Stimulated activated CD4-positive, alpha-beta T cell treated with anti-CD3 and anti-CD28 coated beads, Interleukin-15, amount 100 ng/mL, for 48 hours (primary cell): ENCODE measurements at regions not wholly inside any gene's neighbourhood (a gene's known extent, or its start where the extent isn't known, plus 50 kb on each side); places are given as distances from the start of the nearest gene placed in this dataset.

Experiments
- DNase-seq, 2 donors: peaks; one replicate each; pipeline ENCODE4 v3.0.0-alpha.2; 2020; ENCODE audit warnings: low read depth in 2 of 2

DNA sequence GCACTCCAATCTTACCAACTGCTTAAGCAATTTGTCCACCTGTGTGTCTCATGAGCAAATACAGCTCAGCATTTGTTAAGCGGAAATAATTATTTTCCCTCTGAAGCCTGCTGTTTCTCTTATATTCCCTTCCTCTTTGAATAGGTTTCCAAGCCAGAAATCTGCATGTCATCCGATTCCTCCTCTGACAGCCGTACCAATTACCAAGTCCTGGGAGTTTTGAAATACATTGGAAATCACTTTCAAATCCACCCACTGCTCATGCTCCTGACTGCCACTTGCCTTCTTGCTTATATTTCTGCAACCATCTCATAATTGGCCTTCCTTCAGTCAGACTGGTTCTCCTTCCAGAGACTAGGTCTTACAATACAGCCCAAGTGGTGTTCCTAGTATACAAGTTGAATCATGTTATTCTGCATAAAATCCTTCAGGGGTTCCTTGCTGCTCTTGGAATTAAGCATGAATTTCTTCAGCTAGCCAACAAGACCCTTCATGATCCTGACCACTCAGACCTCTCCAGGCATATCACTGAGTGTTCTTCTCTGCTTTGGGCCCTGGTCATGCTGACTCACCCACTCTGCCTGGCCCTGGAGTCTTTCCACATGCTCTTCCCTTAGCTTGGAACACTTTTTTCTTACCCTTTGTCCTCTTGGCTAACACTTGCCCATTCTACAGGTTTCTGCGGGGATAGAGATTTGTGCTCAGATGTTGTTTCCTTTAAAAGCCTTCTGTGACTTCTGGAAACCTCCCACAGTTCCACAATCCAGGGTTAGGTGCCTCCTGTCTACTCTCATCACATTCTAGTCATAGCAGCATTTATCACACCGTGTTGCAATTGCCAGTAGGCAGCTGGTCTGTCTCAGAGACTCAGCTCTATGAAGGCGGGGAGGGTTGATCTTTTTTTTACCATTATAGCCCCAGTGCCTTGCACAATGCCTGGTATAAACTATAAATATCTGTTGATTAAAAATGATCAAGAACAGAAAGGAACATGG lies 157.6 kb downstream of the ARL6IP6 start:
- DNase-seq: no peak

DNA sequence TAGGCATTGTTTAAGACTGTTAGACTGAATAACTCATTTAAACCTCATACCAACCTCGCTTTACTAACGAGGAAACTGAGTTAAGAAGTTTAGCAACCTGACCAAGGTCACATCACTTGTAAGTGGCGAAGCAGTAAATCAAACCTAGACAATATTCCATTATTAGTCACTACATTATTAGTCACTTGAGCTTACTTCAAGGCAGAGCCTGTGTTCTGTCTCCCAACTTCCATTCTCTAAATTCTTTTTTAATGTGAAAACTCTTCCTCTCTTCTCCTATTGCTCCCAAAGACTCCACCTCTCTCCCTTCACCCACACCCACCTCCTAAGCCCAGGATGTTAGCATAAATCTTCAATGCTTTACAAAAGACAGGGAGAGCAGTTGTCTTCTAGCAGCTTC lies 156.5 kb downstream of the ARL6IP6 start:
- DNase-seq: no peak

DNA sequence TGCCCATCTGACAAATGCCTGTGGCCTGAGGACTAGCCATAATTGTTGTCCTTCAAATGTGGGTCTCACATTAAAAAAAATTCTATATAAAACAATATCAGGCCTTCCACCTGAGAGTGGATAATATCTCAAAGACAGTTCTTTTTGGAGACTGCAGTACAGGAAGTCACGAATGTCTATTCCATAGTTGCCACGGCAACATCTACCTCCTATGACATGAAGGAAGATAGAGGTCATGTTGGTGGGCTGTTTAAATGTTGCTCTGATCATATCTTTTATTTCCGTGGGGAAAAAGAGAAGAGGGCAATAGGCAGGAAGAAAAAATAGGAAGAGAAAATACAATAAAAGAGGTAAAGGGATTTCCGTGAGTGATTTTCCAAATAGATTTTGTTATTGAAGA lies 151.8 kb downstream of the ARL6IP6 start:
- DNase-seq: no peak

DNA sequence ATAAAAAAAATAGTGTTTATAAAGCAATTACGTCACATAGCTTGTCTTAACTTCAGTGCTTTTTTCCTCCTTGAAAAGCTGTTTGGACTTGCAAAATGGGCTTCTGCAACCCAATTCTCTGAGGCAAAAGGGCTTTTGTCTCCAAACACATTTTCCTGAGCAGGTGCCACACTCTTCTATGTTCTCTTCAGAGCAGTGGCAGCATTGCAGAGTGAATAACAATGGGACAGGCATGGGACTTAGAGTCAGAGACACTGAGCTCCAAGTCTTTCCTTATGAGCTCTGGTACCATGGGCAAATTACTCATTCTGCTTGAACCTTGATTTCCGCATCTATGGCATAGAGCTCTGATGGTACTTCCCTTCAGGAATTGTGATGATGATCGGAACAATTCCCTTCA lies 149.0 kb downstream of the ARL6IP6 start:
- DNase-seq: no peak

DNA sequence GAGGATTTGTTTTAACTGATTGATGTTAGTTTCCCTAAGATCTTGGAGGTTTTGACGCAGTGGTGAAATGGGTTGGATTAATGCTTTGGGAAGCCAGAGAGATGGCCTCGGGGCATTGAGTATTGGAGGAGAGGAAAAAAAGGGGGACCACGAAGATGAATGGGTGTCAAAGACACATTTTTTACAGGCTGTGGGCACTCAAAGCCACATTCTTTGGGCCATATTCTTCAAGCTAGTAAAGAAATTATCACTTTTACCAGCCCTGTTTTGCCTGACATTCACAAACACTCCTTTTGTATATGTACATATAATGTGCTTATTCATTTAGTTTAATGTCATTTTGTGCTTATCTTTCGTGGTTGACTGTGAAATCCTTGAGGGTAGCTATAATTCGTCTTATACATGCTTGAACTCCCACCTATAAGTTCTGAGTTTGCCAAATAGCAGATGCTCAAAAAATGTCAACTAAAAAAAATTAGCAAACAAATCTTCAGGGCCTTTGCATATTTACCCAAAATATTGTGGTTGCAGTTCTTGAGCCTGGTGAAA lies 146.3 kb downstream of the ARL6IP6 start:
- DNase-seq: no peak

DNA sequence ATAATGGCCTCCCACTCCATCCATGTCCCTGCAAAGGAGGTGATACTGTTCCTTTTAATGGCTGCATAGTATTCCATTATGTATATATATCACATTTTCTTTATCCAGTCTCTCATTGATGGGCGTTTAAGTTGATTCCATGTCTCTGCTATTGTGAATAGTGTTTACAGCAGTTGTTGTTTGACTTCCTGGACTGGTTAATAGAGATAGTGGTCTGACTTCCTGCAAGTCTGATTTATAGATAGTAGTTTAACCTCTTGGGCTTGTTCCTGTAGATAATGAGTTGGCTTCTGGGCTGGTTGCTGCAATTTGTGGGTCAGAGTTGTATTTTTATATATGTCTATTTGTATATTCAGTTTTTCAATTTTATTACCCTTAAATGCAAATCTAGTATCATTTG lies 145.4 kb downstream of the ARL6IP6 start:
- DNase-seq: no peak

DNA sequence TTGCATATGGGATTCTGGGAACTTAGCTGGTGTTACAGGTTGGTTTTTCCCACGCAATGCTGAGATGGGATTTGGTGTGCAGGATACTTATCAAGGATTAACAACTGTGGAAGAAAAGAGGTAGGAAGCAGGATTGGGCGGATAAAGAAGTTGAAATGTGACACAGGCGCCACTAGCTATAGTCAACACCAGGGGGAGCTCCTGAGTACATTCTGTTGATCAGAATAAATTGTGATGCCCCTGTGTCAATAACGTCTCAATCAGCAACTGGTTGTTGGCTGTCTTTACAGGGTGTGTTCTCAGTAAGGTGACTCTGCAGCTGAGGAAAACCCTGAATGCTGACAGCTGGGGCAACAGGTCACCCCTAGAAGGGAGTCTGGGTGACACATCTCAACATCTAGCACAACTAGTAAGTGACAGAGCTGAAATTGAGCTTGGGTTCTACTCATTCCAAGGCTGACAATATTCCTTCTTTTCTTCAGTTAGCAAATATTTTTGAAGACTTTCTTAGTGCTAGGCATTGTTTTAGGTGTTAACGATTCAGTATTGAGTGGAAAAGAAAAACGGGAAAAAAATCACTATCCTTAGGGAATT lies 143.0 kb downstream of the ARL6IP6 start:
- peak in 1 of 2 donors; percentile 7 for DNase-seq

DNA sequence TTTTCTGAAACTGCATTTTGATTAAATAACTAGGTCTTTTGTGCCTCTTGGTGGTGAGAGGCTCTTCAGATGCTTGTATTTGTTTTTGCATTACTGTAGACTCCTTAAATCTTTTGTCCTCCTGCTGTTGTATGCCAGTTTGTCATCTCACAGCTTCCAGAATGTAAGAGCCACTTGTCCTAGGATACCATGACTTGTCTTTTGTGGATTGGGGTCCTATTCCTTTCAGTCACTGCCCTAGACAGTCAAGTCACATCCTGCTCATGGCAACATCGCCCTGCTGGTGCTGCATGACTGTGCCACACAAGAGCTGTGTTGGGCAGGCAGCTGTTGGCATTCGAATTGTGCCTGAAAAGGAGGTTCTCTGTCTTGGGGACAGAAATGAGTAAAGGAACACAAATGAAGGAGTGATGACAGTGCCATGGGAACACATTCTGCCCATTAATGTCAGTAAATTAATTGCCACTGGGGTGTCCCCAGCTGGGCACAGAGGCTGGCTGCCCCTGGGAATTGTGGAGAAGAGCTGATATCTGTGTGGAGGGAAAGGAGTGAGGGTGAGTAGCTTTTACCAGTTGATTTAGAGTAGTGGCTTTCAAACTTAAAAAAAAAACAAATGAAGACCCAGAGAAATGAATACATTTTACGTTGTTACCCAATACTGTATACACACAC lies 140.3 kb downstream of the ARL6IP6 start:
- DNase-seq: no peak

DNA sequence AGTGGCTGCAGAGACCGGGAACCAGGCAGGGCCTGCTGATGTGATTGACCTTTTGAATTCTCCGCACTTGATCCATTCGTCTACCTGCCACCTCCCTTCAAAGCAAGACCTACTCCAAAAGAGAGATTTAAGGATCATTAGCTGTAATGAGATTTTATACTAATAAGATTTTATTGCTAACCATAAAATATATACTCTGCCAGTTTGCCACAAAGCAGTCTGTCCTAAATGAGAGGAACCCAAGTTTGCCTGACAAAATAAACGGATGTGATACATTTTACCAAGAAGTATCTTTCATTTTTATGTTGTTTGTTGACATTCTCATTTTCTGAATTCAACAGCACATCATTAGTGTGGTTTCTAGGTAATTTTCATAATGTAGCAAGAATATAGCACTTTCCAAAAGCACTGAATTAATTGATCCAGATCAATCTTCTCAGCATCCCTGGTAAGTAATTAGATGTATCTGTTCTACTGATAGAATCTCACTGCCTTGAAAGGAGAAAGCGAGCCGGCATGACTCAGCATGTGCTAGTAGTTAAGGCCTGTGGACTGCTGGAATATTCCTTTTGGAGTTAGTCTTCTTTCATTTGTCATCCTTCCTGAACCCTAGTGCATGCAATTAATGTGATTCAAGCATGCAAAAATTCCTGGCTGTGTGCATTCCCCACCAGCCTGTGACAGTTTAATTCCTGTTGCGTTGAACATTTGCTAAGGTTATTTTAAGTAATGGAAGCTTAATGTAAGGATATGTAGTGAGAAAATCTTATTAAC lies 128.5 kb downstream of the ARL6IP6 start:
- no peak for DNase-seq

DNA sequence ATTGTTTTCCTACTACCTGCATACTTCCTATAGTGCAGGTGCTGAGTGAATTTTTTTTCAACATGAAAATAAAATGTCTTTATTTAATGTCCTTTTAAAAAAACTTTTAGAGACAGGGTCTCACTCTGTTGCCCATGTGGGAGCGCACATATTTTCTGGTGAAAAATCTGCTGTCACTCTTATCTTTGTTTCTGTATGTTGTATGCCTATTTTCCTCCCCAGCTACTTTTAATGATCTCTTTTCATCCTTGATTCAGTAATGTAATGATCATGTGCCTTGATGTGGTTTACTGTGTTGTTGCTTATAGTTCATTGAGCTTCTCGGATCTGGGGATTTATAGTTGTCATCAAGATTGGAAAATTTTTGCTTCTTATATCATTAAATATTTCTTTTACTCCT lies 117.3 kb downstream of the ARL6IP6 start:
- DNase-seq: no peak

DNA sequence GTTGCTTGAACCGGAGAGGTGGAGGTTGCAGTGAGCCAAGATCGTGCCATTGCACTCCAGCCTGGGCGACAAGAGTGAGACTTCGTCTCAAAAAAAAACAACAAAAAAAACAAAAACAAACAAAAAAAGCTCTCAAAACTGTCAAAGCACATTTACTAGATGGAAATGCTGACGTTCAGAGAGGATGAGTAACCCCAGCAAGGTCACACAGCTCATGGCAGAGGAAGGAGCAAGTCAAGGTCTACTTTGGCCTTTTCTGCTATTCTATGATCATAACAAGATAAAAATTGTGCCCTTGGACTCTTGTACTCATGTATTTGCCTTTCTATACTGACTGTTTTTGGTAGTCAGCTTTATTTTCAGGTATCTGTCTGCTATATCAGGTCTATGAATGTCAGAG lies 109.5 kb downstream of the ARL6IP6 start:
- DNase-seq: no peak

DNA sequence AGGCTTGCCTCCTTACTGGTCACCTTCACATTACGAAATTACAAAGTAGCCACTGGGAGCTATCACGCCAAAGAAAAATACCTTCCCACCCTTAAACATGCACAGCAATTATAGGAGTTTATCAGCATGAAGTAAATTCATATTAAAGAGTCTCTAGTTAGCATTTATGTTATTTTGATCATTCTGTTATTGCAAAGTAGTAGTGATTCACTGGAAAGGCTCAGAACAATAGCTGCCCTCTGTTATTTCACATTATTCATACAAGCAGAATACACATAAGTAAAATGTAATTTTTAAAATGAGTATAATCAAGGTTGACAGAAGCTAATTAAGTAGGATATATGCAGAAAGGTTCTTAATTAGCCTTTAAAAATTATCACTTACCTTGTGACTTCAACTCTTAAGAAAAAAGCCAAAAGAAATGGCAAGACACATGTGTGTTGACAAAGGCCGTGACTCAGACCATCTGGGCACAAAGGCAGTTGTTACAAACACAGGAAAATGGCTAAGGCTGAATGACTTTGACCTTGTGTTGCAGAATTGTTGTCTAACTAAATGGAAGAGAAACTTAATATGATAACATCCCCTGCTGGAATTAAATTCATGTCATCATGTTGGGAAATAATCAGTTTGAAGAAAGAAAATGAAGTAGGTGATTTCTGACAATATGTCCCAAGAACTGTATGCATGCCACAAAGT lies 108.3 kb downstream of the ARL6IP6 start:
- no peak for DNase-seq

DNA sequence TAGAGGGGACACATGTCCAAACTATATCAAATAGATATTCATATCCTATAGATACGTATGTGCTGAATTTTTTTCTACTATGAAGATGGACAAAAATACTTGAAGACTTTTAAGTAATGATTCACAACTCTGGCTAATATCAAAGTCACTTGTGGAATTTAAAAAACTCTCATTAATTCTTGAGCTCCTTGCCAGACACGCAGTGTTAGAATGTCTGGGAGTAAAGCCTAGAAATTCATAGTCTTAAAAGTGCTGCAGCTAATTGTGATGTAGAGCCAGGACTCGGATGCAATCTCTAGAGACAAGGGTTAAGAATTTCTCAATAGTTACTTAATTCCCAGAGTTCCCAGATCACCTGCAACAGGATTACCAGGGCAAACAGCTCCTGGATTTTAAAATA lies 107.4 kb downstream of the ARL6IP6 start:
- DNase-seq: no peak

DNA sequence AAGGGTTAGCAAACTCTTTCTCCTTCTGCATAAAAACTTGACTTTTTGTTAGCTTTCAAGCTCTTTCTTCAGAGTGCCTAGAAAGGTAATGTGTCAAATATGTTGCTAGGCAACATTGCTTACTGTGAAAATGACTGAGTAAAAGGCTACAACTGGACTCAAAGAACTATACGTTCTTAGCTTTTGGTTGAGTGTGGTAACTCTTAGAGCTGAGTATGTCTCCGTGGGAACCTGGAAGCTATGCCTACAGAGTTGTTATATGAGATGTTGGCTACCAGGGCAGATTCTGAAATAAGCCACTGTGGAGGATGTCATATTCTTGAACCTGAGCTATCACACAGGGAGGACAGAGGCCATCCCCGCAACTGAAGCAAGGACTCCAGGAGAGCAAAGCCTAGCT lies 105.5 kb downstream of the ARL6IP6 start:
- no peak for DNase-seq

DNA sequence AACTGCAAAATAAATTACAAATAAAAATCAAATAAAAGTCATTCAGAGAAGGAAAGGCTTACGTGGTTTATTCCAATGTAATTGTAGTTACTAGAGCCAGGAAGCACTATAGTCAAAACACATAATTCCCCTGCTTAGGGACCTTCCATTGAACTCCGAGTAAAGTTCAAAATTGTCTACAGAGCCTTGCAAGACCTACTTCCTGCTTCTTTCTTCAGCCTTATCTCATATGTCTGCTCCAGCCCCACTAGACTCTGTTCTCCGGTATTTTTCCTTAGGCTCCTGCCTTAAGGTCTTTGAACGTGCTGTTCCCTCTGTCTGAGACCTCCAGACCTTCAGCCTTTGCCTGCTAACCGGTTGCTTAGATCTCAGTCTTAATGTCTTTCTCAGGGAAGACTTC lies 104.3 kb downstream of the ARL6IP6 start:
- no peak for DNase-seq

DNA sequence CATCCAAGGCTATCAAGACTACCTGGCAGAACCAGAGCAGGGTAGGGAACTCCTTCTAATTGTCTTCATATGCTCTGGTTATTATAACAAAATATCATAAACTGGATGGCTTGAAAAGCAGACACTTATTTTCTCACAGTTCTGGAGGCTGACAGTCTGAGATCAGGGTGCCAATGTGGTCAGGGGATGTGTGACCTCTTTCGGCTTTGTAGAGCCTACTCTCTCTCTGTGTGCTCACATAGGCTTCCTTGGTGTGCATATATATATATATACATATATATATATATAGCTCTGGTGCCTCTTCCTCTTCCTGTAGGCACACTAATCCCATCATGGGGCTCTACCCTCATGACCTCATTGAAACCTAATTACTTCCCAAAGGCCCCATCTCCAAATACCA lies 101.6 kb downstream of the ARL6IP6 start:
- no peak for DNase-seq

DNA sequence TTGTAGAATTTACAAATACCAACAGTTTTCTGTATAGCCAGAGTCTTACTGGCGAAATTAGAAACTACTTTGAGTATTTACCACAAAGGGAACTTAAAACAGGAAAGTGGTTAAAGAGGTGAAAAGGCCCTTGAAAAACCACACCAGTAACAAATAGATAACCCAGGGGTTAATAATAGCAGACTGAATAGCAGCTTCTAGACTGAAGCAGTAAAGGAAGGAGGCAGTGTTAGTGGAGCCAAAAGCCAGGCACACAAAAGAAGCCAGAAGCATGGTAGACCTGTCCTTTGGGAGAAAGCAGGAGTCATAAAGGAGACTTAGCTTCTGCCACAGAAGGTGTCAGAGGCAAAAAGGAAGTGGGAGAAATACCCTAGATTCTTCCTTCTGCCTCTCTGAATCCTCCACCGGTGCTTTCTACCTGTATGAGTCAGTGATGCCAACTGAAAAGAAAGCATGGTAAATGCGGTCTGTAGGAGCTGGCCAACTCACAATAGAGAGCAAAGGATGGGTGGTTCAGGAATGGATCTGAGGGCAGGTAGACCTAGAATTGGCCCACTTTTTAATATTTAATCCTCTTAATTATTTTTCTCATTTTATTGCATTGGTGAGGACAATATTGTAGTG lies 97.3 kb downstream of the ARL6IP6 start:
- no peak for DNase-seq

DNA sequence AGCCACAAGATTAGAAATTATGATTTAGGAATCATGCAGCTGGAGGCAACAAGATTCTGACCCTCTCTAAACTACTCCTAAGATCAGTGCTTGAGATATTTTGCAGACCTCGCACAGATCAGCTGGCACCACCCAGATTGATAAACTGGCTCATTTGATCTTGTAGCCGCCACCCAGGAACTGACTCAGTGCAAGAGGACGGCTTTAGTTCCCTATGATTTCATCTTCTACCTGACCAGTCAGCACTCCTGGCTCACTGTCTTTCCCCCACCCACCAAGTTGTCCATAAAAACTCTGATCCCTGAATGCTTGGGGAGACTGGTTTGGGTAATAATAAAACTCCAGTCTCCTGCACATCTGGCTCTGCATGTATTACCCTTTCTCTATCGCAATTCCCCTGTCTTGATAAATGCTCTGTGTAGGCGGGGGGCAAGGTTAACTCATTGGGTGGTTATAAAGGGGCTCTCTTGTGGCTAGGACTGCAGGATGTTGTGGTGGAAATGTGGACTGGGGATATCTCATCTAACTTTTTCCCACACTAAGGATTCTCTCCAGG lies 96.1 kb downstream of the ARL6IP6 start:
- no peak for DNase-seq

DNA sequence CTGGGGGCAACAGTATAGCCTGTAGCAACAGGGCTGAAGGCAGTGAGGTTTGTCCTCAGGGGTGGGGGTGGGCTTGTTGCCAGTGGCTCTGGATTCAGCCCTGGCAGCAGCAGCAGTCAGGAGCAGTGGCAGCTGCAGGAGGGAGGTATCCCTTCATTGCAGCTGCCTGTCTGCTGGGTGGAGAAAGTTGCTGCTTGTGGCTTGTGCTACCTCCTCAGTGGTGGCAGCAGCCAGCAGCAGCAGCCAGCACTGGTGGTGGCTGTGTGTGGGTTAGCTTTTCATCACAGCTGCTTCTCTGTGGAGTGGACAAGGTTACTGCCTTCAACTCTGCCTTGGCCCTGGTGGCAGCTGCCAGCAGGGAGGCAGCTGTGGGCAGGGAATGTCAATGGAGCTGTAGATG lies 94.9 kb downstream of the ARL6IP6 start:
- no peak for DNase-seq
